Stimulated activated CD4-positive, alpha-beta T cell treated with anti-CD3 and anti-CD28 coated beads, Interleukin-2, amount 100 ng/mL, for 48 hours (primary cell): ENCODE measurements at regions not wholly inside any gene's neighbourhood (a gene's known extent, or its start where the extent isn't known, plus 50 kb on each side); places are given as distances from the start of the nearest gene placed in this dataset.

Experiments used
- DNase-seq, 2 donors: peaks; one replicate each; pipeline ENCODE4 v3.0.0-alpha.2; 2020

DNA sequence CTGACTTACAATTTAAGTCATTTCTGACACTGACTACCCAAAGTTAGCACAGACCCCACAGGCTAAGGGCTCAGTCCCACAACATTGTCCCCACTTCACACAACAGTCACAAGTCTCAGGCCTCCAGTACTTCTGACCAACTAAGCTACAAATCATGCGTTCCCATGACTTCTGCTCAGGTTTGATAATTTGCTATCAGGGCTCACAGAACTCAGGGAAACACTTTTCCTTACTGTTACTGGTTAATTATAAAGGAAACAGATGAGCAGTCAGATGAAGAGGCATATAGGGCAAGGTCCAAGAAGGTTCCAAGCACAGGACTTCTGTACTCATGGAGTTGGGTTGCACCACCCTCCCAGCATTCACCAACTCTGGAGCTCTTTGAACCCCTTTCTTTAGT lies 151.2 kb upstream of the TNR start:
- no peak for DNase-seq

DNA sequence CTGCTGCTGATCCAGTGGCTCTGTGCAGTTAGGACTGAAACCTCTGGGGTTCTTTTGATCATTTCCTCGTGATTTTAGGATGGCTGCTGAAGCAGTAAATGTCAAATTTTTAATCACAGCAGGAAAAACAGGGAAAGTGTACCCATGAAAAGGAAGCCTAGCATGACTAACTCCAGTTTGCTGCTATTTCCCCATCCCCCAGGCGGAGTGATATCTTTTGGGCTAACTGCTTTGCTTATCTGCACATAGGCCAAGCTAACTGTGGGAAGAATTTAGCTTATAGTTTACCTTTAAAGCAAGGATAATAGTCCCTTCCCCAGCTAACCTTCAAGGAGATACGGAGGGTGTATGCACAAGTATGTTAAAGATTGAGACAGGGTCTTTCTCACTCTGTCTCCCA lies 149.8 kb upstream of the TNR start:
- DNase-seq, result no peak

DNA sequence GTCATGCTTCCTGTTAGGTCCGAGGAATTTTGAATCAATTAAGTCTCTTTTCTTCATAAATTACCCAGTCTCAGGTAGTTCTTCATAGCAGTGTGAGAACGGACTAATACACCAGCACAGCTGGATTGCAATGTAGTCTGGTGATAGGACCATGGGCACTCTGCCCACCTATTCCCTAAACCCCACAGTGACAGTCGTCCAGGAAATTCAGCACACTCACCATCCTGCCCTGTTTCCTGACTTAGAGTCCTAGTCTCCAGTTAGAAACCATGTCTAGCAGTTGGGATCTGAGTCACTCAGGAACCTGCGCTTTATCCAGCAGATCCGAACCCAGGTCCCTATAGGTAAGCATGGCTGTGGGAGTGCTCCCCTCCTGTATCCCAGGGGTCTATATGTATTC lies 149.3 kb upstream of the TNR start:
- DNase-seq, result no peak

DNA sequence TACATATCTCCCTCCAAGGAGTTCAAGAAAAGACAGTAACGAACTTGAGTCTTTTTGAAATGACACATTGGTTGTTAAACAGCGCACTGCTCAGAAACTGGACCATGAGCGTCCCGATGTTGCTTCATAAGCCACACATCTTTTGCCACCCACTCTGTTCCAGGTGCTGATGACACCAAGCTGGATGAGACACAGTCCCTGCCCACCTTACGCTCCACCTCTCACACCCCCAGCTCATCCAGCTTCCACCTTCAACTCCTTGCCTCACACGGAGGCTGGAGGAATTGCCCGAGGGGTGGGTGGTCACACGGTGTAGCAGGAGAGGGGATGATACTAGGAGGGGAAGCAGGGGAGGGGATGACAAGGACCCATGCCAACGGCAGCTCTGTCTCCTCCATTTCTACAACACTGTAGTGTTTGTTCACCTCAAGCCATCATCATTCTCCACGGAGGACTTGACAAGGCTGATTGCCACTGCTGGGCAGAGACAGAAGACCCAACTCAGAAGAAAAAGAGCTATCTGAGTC lies 148.5 kb upstream of the TNR start:
- DNase-seq, result no peak

DNA sequence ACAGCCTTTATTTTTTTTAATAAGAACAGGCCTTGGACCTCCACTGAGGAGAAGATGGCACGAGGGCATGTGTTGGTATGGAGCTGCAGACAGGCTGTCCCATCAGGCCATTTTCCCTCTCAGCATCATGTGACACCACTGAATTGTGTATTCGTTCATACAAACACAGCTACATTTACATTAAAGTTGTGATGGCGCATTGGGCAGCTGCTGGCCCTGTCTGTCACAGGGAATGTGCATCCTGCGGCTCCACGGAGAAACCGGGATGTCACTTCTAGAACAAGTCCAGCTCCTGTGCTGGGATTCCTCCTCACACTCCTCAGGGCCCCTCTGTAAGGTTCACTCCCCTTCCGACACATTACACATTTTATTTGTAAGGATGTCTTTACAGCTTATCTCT lies 147.6 kb upstream of the TNR start:
- DNase-seq, result no peak

DNA sequence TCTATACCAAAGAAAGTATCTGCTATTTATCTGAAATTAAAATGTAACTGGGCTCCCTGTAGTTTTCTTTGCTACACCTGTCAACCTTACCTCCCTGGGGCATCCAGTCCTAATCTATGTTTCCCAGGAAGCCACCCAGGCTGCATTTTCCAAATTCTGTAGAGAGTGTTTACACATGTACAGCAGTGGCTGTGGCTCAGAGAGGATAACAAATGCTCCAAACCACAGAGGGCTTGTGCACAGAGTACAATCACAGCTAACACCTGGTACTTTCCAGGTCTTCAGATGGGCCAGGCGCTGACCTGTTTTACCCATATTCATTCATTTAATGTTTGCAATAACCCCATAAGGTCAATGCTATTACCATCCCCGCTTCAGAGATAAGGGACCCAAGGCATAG lies 146.5 kb upstream of the TNR start:
- no peak for DNase-seq

DNA sequence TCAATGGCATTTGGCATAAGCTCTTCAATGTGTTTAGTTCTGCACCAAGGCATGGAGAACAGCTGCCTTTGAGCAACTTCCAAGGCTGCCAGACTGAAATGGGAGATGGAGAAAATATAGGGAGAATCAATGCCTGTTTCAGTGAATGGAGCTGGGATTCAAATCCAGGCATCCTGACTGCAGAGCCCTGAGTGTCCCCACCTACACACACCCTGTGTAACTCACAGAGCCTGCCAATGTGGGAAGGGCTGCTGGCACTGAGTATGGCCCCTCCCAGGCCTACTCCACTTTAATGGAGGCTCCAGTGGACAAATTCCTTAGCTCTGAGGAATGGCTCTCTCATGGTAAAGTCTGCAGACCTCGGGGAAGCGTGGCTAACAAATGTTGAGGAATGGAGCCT lies 145.6 kb upstream of the TNR start:
- no peak for DNase-seq

DNA sequence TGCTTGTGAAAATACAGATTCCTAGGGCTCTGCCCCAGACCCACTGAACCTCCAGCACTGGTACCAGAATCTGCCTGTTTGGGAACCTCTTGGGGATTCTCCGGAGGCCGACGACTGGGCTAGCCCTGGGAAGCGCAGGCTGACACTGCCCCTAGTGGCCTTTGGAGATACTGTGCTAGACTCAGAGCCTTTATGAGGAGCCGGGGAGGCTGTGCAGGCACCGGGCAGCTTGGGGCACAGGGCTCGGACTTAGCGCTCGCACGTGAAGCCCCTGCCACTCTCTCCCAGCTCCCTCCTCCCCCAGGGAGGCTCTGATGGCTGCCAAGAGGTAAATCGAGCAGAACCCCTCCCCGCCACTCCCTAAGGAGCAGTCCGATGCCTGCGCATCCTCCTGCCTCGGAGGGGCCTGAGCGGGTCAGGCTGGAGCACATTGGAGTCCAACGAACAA lies 144.6 kb upstream of the TNR start:
- DNase-seq, result peak; percentile 15 to 19

DNA sequence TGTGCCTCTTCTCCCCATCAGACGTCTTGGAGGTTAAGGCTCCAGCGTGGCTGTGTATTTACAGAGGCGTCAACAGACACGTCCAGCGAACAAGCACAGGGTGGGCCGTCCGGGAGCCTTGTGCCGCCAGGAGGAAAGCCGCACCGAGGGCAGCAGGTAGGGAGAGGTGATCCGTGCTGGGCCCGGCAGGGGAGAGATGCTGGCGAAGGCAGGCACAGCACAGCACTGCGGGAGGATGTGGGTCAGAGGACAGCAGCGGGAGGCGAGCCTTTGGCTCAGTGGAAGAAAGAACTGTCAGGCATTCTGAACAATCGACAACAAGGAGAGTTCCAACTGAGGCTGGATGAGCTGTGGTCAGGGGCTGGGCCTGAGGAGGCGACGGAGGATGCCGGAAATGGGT lies 144.1 kb upstream of the TNR start:
- DNase-seq, result no peak

DNA sequence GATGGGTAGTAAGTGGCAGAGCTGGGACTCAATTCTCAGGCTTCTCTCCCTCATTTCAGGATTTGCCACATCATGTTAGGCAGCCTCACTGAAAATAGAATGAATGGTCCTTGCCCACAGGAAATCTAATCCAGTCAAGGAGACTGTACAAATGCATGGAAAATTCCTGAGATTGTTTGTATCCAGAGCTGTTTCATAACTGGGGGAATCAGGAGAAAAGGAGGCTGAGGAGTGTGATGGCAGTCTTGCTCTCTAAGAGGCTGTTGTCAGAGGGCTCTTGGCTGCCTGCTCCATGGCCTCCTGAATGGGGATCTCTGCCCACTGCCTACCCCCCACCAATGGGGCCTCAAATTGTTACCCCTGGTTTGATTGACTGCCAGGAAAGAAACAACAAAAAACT lies 141.9 kb upstream of the TNR start:
- DNase-seq, result no peak

DNA sequence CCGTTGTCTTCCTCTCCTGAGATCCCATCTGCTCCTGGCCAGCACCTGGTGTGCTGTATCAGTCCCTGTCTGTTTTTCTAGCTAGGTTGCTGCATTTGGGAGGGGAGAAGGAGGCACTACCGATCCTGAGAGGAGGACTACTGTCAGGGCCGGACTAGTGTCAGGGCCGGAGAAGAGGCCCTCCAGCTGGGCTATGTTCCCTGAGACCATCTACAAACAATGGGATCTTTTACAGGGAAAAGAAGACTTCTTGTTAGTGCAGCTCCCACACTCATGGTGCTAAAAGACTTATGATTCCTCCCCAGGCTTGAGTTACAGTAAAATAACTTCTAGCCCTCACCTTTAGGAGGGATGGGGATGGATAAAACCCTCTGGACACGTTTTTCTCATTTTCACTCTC lies 141.0 kb upstream of the TNR start:
- DNase-seq, result no peak

DNA sequence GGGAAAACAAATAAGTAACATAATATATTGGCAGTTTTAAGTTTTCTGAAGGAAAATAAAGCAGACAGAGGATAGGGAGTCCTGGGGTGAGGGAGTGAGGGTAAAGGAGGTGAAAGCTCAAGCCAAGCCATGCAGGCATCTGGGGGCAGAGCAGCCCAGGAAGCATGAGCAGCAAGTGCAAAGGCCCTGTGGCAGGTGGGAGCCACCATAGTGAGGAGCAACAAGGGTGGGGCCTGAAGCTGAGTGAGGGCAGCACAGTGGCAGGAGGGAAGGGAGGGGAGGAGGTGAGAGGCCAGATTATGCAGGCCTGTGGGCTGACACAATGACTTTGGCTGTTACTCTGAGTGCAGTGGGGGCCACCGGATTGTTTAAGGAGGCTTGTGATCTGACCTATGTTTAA lies 138.8 kb upstream of the TNR start:
- no peak for DNase-seq

DNA sequence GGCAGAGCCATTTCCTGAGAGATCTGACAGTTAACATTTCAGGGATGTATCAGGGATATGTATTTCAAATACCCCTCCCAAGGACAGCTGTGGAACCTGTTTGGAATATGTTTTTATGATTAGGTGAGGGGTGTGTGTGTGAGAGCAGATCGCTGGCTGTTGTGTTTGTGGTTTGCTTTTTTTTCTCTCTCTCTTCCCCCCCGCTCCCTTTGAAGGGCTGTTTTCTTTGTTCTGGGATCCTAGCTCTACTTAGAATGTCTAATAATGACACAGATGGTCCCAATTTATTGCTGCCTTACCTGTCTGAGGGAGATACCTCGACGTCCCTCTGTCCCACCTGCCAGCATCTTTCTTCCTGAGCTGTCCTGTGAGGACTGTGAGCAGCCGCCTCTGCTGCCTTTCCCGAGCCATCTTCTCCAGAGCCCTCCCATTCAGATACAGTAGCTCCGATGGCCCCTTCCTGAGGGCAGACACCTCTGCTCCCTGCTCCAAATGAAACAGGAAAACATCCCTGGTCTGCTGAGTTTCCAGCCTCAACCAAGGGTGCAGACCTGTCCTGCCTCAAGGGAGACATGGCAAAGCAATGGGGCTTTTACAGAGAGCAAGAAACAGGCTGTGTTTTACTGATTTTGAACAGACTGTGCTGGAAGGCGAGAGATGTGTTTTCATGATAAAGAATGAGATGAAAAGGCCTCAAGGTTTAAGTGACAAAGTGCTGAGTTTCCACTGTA lies 138.0 kb upstream of the TNR start:
- DNase-seq, result no peak

DNA sequence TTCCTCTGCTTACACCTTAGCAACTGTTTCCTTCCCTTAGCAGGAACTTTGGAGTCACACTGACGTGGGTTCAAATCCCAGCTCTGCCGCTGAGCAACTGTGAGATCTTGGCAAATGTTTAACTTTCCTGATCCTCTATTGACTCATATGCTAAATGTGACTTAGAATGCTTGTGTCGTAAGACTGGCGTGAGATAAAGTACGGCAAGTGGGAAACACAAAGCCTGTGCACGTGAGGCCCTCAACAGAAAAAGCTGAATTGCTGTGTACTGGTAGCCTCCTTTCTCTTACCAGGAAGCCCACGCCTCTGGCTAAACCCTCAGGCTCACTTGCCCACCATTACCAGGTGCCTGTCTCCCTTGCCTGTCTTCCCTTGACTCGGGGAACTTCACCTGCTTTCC lies 135.4 kb upstream of the TNR start:
- DNase-seq, result no peak

DNA sequence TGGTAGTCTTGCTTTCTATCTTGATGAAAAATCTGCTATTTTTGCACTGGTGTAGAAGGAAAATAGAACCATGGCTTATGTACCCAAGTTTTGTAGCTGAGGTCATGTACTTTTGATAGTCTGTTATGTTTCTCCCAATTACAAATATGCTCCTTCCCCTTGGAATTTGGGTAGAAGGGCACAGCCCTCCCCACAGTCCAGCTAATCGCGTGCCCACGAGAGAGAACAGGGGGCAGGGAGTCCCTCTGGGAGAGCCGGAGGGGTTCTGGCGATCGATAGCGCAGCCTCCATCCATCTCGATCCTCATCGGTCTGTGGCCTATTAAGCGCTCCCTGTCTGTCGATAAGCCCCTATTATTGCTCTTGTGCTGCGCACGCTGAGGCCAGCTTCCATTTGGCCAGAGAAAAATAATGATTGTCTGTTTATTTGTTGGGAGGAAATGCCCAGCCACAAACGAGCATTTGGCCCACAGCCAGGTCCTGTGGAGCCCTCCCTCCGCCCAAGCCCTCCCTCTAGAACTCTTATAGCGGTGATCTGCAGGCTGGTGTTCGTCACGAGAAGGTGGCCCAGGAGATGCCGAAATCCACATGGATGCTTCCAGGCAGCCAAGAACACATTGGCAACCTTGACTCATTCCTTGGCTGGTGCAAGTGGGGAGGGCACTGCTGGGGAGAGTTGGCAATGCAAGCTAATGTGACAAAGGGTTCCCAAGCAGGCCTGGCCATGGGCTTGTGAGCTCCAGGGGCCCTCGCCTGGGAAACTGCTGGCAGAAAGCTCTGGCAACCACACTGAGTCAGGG lies 134.7 kb upstream of the TNR start:
- DNase-seq, result no peak

DNA sequence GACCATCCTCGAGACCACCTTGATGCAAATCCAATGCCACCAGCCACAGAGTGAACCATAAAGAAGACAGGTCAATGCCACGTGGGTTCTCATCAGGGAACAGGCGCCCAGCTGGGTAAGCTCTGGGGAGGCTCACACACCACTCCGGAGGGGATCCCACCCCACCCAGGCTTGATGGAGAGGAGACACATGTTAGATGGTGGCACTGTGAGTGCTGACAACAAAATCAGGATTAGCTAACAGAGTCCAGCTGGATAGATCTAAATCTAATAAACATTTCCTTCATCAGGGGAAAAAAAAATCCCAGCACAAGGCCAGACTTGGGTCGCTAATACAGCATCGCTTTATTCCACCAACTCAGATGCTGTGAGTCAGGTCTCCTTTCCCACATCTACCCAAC lies 132.2 kb upstream of the TNR start:
- no peak for DNase-seq

DNA sequence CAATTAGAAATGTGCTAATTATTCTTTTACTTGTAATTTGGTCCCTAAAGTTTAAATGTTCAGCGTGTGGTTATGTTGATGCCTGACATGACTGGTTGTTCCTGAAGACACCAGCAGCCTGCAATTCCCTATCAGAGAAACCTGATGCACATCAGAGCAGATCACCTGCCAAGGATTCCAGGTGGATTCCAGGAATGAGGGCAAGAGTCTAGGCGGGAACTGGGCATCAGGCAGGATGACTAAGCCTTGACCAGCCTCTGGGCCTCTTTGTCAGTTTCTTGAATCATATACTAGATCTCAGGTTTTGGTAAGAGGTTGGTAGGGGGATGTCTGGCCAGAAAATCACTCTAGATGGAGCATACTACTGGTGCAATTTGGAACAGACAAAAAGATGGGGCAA lies 130.7 kb upstream of the TNR start:
- DNase-seq, result no peak

DNA sequence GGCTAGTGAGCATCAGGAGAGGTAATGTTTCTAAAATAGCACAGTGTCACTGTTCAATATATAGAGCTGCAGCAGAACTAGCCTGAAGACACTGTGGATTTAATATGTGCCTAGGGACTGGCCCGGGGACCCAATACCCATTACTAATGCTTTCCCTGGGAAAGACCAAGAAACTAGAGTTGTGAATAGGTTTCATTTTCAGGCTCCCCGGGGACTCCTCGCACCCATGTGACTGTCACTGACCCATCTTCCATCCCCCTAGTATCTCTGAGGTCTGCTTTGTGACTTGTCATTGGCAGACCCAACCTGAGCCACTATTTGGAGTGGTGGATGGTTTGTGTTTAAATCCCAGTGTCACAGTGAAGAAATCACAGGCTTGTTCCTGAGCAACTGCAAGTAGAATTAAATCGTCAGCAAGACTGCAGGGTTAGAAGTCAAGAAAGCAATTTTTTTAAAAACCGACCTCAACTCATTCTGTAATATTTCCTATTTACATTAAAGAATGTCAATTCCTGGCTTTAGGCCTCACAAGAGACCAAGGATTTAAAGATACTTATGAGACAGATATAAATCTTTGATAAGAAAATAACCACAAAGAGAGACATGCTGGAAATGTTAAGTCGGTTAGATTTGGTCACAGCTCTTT lies 130.0 kb upstream of the TNR start:
- no peak for DNase-seq

DNA sequence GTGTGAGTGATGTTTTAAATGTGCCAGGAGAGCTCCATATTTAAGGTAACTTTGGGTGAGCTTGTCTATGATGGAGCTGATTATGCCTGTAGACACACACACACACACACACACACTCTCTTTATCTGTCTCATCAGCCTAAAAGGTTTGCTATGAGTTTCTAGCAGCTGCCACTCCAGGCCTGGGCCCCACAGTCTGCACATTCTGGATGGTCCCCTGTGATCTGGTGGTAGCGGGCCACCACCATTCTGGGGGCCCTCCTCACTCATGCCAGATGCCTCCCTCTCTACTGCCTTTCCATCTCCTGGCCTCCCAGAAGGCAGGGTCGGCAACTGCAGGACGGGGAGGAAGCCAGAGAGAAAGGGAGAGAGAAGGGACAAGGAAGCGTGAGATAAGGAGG lies 129.2 kb upstream of the TNR start:
- DNase-seq, result no peak

DNA sequence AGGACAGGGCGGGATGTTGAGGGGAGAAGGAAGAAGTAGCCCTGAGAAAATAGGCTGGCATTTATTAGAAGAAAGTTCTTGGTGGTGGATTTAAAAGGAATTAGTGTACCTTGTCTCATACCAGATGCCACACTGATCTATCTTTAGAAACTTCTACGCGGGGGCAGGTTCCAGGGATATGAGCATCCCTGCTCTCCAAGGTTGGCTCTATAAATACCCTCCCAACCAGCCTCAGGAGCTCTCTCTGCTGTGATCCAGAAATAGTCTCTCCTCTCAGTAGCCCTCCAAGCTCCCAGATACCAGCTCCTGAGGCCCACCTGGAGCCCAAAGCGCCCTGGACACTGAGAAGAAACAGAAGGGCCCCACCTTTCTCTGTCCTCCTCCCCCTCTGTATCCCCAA lies 128.3 kb upstream of the TNR start:
- DNase-seq, result no peak

DNA sequence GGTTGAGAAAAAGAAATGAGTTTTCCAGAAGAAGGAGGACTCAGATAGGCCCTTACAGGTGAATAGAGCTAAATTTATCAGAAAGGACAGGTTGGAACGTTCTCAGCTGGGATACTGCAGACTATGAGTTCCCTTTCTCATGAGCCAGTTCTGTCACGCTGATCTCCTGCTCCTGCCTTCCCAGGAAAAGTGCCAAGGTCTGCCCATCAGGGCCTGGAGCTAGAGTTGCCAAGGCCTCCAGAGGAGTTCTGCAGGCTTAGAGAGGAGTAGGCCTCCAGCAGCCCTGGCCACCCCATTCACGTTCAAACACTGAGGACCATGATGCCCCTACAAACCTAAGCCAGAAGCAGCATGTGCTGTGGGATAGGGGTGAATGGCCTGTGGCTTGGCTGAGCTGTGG lies 126.8 kb upstream of the TNR start:
- no peak for DNase-seq

DNA sequence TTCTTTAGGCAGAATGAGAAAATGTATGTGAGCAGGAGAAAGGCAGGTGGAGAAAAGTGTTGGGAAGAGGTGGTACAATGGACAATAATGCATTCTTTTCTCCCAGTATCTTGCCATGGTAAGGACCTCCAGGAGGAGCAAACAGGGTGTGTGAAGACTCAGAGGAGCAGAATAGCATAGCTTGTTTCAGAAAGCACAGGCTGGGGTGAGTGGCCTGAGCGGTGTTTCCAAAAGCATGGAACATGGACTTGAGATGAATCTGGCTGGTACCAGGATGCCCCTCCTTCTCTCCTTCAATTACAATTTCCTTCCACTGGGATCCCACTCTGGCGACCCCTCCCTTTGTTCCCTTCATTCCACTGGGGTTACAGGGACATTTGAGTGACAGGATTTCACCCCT lies 123.4 kb upstream of the TNR start:
- DNase-seq, result no peak

DNA sequence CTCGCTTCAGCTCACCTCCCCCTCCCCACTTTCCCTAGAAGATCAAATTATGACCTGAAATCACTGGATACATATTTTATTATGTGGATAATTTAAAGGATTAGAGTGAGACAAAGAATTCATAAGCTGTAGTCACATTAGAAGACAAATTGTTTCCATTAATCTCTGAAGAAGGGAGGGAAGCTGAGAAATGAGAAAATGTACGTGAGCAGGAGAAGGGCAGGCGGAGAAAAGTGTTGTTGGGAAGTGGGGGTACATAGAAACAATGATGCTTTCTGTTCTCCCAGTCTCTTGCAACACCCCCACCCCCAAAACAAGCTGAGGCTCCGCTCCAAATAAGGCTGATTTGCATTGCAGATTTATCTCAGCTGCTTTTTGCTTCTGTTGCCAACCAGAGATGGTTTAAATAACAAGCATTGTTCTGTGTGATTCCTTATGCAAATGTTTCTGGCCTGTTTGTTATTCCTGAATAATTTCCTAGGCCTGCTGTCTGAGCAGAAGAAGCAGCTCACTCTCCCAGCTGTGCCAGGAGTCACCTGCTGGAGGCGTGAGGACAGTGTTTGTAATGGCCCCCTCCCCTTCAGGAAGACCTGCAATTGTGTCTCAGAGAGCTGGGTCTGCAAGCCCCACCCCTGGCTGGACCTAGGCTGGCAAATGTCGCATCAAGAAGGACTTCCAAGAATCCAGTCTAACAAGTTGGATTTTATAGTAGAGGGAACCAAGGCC lies 121.8 kb upstream of the TNR start:
- DNase-seq, result no peak
